SK-N-SH treated with all-trans-retinoic acid at 6 μM for 48 hours (cell line): ENCODE measurements at regions not wholly inside any gene's neighbourhood (a gene's known extent, or its start where the extent isn't known, plus 50 kb on each side); places are given as distances from the start of the nearest gene placed in this dataset.

ENCODE experiments used
- ATAC-seq: fragments of 200-7000 bp; cut with Tn5 transposase; 3 replicates; pipeline ENCODE4 v1.9.1; 2020; ENCODE audit warnings: mild to moderate bottlenecking, moderate library complexity
- ARNTL ChIP-seq: fragments of 450-650 bp; formaldehyde crosslinking; IDR thresholded peaks from 2 replicates; pipeline ENCODE4 v1.5.0; 2020; ENCODE audit warnings: low read depth, mild to moderate bottlenecking, moderate library complexity, borderline replicate concordance
- BACH2 ChIP-seq: fragments of 250-450 bp; sonication (Bioruptor Pico); IDR thresholded peaks from 2 replicates; pipeline ENCODE4 v1.9.0; 2021; ENCODE audit warnings: mild to moderate bottlenecking, borderline replicate concordance
- CREB5 ChIP-seq: fragments of 250-450 bp; sonication (Bioruptor Pico); IDR thresholded peaks from 2 replicates; pipeline ENCODE4 v1.5.1; 2020; ENCODE audit warnings: low read depth, mild to moderate bottlenecking, moderate library complexity
- CSDC2 ChIP-seq: fragments of 250-450 bp; sonication (Bioruptor Pico); IDR thresholded peaks from 2 replicates; pipeline ENCODE4 v1.5.0; 2020; ENCODE audit warnings: mild to moderate bottlenecking, moderate library complexity
- CSRNP3 ChIP-seq: fragments of 250-450 bp; sonication (Bioruptor Pico); IDR thresholded peaks from 2 replicates; pipeline ENCODE4 v1.5.1; 2021; ENCODE audit warnings: mild to moderate bottlenecking, moderate library complexity
- ESRRG ChIP-seq: fragments of 250-450 bp; sonication (Bioruptor Pico); IDR thresholded peaks from 2 replicates; pipeline ENCODE4 v1.6.1; 2021; ENCODE audit warnings: mild to moderate bottlenecking
- GLIS3 ChIP-seq: fragments of 250-450 bp; sonication (Bioruptor Pico); IDR thresholded peaks from 2 replicates; pipeline ENCODE4 v1.5.0; 2020; ENCODE audit warnings: mild to moderate bottlenecking, moderate library complexity
- ISL1 ChIP-seq: fragments of 250-450 bp; sonication (Bioruptor Pico); IDR thresholded peaks from 2 replicates; pipeline ENCODE4 v2.1.2; 2022; ENCODE audit warnings: mild to moderate bottlenecking, moderate library complexity
- OSR1 ChIP-seq: fragments of 250-450 bp; sonication (Bioruptor Pico); IDR thresholded peaks from 2 replicates; pipeline ENCODE4 v1.8.0; 2022; ENCODE audit warnings: moderate library complexity, mild to moderate bottlenecking, inconsistent platforms
- PPARA ChIP-seq: fragments of 250-450 bp; sonication (Bioruptor Pico); IDR thresholded peaks from 2 replicates; pipeline ENCODE4 v1.5.0; 2020; ENCODE audit warnings: mild to moderate bottlenecking, borderline replicate concordance
- RARB ChIP-seq: fragments of 250-450 bp; sonication (Bioruptor Pico); IDR thresholded peaks from 2 replicates; pipeline ENCODE4 v1.8.0; 2021; ENCODE audit warnings: mild to moderate bottlenecking, moderate library complexity
- SNAI2 ChIP-seq: fragments of 250-450 bp; sonication (Bioruptor Pico); IDR thresholded peaks from 2 replicates; pipeline ENCODE4 v1.5.0; 2020; ENCODE audit warnings: mild to moderate bottlenecking, moderate library complexity
- TCF4 ChIP-seq: fragments of 250-450 bp; sonication (Bioruptor Pico); IDR thresholded peaks from 2 replicates; pipeline ENCODE4 v1.8.0; 2021; ENCODE audit warnings: mild to moderate bottlenecking, moderate library complexity, borderline replicate concordance
- TOX ChIP-seq: fragments of 250-450 bp; sonication (Bioruptor Pico); IDR thresholded peaks from 2 replicates; pipeline ENCODE4 v1.8.0; 2021; ENCODE audit warnings: mild to moderate bottlenecking, moderate library complexity, borderline replicate concordance
- ZC3H10 ChIP-seq: fragments of 250-450 bp; sonication (Bioruptor Pico); IDR thresholded peaks from 2 replicates; pipeline ENCODE4 v1.5.1; 2021; ENCODE audit warnings: mild to moderate bottlenecking, moderate library complexity
- ZFP3 ChIP-seq: fragments of 250-450 bp; sonication (Bioruptor Pico); IDR thresholded peaks from 2 replicates; pipeline ENCODE4 v1.5.0; 2020; ENCODE audit warnings: mild to moderate bottlenecking, moderate library complexity
- ZFP30 ChIP-seq: fragments of 450-650 bp; formaldehyde crosslinking; IDR thresholded peaks from 2 replicates; pipeline ENCODE4 v1.5.0; 2022; ENCODE audit warnings: mild to moderate bottlenecking, moderate library complexity
- ZNF565 ChIP-seq: fragments of 450-650 bp; formaldehyde crosslinking; conservative IDR thresholded peaks from 2 replicates; pipeline ENCODE4 v1.5.0; 2020; ENCODE audit warnings: low read depth, mild to moderate bottlenecking, moderate library complexity
- ZNF70 ChIP-seq: fragments of 450-650 bp; formaldehyde crosslinking; IDR thresholded peaks from 2 replicates; pipeline ENCODE4 v1.5.0; 2020; ENCODE audit warnings: mild to moderate bottlenecking, moderate library complexity
- TF ChIP-seq, protein P1 (sequence below): fragments of 250-450 bp; sonication (Bioruptor Pico); IDR thresholded peaks from 2 replicates; pipeline ENCODE4 v1.5.0; 2020; ENCODE audit warnings: mild to moderate bottlenecking, moderate library complexity
- TF ChIP-seq, protein P2 (sequence below): fragments of 250-450 bp; sonication (Bioruptor Pico); IDR thresholded peaks from 2 replicates; pipeline ENCODE4 v1.8.0; 2020; ENCODE audit warnings: mild to moderate bottlenecking, moderate library complexity, borderline replicate concordance

DNA sequence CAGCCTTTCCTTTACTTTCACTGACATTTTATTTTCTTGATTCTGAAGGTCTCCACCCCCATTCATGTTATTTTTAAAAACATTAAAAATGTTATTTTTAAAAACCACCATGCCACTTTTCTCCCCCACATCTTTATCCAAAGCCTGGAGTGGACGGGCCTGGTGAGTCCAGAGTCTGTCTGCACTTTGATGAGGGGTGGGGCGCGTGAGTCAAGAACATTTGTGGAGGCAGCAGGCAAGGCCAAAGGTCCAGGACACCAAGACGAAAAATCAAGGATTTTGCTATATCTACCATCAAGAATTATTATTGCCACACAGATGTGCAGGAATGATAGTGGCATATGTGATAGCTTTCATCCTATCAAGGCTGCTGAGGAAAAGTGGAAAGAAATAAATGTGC is 224.9 kb downstream of the FGF9 start:
- TF ChIP-seq OSR1 (CRISPR knock-in tag): no peak
- no peak for TF ChIP-seq CSDC2
- TF ChIP-seq, protein P1, sequence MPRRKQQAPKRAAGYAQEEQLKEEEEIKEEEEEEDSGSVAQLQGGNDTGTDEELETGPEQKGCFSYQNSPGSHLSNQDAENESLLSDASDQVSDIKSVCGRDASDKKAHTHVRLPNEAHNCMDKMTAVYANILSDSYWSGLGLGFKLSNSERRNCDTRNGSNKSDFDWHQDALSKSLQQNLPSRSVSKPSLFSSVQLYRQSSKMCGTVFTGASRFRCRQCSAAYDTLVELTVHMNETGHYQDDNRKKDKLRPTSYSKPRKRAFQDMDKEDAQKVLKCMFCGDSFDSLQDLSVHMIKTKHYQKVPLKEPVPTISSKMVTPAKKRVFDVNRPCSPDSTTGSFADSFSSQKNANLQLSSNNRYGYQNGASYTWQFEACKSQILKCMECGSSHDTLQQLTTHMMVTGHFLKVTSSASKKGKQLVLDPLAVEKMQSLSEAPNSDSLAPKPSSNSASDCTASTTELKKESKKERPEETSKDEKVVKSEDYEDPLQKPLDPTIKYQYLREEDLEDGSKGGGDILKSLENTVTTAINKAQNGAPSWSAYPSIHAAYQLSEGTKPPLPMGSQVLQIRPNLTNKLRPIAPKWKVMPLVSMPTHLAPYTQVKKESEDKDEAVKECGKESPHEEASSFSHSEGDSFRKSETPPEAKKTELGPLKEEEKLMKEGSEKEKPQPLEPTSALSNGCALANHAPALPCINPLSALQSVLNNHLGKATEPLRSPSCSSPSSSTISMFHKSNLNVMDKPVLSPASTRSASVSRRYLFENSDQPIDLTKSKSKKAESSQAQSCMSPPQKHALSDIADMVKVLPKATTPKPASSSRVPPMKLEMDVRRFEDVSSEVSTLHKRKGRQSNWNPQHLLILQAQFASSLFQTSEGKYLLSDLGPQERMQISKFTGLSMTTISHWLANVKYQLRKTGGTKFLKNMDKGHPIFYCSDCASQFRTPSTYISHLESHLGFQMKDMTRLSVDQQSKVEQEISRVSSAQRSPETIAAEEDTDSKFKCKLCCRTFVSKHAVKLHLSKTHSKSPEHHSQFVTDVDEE (CRISPR knock-in tag): no peak
- TF ChIP-seq, protein P2, sequence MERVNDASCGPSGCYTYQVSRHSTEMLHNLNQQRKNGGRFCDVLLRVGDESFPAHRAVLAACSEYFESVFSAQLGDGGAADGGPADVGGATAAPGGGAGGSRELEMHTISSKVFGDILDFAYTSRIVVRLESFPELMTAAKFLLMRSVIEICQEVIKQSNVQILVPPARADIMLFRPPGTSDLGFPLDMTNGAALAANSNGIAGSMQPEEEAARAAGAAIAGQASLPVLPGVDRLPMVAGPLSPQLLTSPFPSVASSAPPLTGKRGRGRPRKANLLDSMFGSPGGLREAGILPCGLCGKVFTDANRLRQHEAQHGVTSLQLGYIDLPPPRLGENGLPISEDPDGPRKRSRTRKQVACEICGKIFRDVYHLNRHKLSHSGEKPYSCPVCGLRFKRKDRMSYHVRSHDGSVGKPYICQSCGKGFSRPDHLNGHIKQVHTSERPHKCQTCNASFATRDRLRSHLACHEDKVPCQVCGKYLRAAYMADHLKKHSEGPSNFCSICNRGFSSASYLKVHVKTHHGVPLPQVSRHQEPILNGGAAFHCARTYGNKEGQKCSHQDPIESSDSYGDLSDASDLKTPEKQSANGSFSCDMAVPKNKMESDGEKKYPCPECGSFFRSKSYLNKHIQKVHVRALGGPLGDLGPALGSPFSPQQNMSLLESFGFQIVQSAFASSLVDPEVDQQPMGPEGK (CRISPR knock-in tag): no peak
- TF ChIP-seq CREB5 (CRISPR knock-in tag): no peak
- TF ChIP-seq CSRNP3 (CRISPR knock-in tag): no peak
- no peak for TF ChIP-seq ZNF70 (CRISPR knock-in tag)
- TF ChIP-seq ZFP30 (CRISPR knock-in tag): no peak
- no peak for TF ChIP-seq RARB
- TF ChIP-seq TOX (CRISPR knock-in tag): no peak
- no peak for TF ChIP-seq SNAI2 (CRISPR knock-in tag)
- TF ChIP-seq ARNTL (CRISPR knock-in tag): no peak
- TF ChIP-seq ZC3H10 (CRISPR knock-in tag): no peak
- TF ChIP-seq ZFP3 (CRISPR knock-in tag): no peak
- TF ChIP-seq ISL1: no peak
- TF ChIP-seq GLIS3 (CRISPR knock-in tag): no peak
- TF ChIP-seq, all 23 proteins: peak for 0
- ATAC-seq: no peak

GRCh38 chr13:21897161-21897560 is 226.3 kb downstream of the FGF9 start:
- TF ChIP-seq, protein P2 (CRISPR knock-in tag): no peak
- TF ChIP-seq ZFP30 (CRISPR knock-in tag) (no peak), PPARA (CRISPR knock-in tag) (no peak), CREB5 (CRISPR knock-in tag) (no peak), ESRRG (no peak), ZFP3 (CRISPR knock-in tag) (no peak)
- ATAC-seq: no peak

DNA sequence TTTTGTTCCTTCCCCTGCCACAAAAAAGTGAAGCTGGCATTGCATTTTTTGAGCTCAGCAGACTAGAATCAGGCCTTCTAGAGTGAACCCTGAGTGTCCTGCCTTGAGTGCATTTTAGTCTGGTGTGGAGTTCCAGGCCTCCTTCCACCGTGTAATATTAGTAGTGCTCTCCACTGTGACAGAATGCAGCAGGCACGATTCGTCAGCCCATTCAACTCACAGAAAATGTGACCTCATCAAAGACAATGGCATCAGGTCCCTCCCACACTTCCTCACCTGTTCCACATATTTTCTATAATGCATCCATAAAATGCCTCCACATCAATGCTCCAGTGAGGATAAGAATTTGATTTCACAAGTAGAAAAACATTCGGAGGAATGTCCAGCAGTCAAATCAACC is 227.6 kb downstream of the FGF9 start:
- TF ChIP-seq ZC3H10 (CRISPR knock-in tag) (no peak), OSR1 (CRISPR knock-in tag) (no peak), CSDC2 (no peak), ZFP30 (CRISPR knock-in tag) (no peak), CREB5 (CRISPR knock-in tag) (no peak), BACH2 (CRISPR knock-in tag) (no peak), TOX (CRISPR knock-in tag) (no peak), CSRNP3 (CRISPR knock-in tag) (no peak), ARNTL (CRISPR knock-in tag) (no peak), PPARA (CRISPR knock-in tag) (no peak), ZFP3 (CRISPR knock-in tag) (no peak), ISL1 (no peak), TCF4 (CRISPR knock-in tag) (no peak), ZNF565 (CRISPR knock-in tag) (no peak), ZNF70 (CRISPR knock-in tag) (no peak)
- TF ChIP-seq, protein P2 (CRISPR knock-in tag): no peak
- no peak for ATAC-seq
